PC-3 (cell line): ENCODE measurements at regions not wholly inside any gene's neighbourhood (a gene's known extent, or its start where the extent isn't known, plus 50 kb on each side); places are given as distances from the start of the nearest gene placed in this dataset.

ENCODE experiments used
- ATAC-seq: fragments of 200-7000 bp; cut with Tn5 transposase; 2 replicates; pipeline ENCODE4 v1.9.1; 2020; ENCODE audit warnings: mild to moderate bottlenecking, moderate library complexity
- BruUV-seq: library from RNA; stranded (reverse); fragments of 400-500 nt; replicated peaks from 2 replicates; lab custom pipeline; 2021; lab: Mats Ljungman, UMichigan
- CTCF ChIA-PET: fragments of 300-600 bp; sonication (Branson Sonifier 250); formaldehyde crosslinking; loops from one replicate; lab custom pipeline; 2022; ENCODE audit warnings: antibody characterized with exemption; lab: Charles Lee
- POLR2A ChIA-PET: fragments of 300-600 bp; sonication (Branson Sonifier 250); formaldehyde crosslinking; loops from one replicate; lab custom pipeline; 2022; ENCODE audit warnings: antibody characterized with exemption; ENCODE audit not compliant: unreplicated experiment; lab: Charles Lee
- DNase-seq: peaks from one replicate; pipeline ENCODE4 v3.0.0-alpha.2; 2015
- H2AFZ ChIP-seq: fragments of 300-600 bp; sonication (generic); 2 replicates; pipeline ENCODE4 v1.6.0; 2016; ENCODE audit warnings: antibody characterized with exemption, low read length
- H3F3A ChIP-seq: fragments of 300-600 bp; sonication (generic); one replicate; pipeline ENCODE4 v1.6.0; 2017; ENCODE audit warnings: antibody characterized with exemption, low read length, control low read depth, mild to moderate bottlenecking; ENCODE audit not compliant: unreplicated experiment
- H3K27ac ChIP-seq: fragments of 300-600 bp; sonication (generic); 2 replicates; pipeline ENCODE4 v1.5.1; 2016; ENCODE audit warnings: mild to moderate bottlenecking, low read length
- H3K27me3 ChIP-seq: fragments of 300-600 bp; sonication (generic); 2 replicates; pipeline ENCODE4 v1.6.1; 2016; ENCODE audit warnings: low read length, mixed read lengths
- H3K36me3 ChIP-seq: fragments of 300-600 bp; sonication (generic); 2 replicates; pipeline ENCODE4 v1.6.1; 2016; ENCODE audit warnings: low read depth, mixed run types, low read length, mixed read lengths
- H3K4me1 ChIP-seq: fragments of 300-600 bp; sonication (generic); 2 replicates; pipeline ENCODE4 v1.5.1; 2016; ENCODE audit warnings: low read length; ENCODE audit not compliant: insufficient read depth
- H3K4me2 ChIP-seq: fragments of 300-600 bp; sonication (generic); 2 replicates; pipeline ENCODE4 v1.6.0; 2016; ENCODE audit warnings: low read length
- H3K4me3 ChIP-seq: fragments of 300-600 bp; sonication (generic); 2 replicates; pipeline ENCODE4 v1.5.1; 2016; ENCODE audit warnings: mild to moderate bottlenecking, low read length, mixed read lengths
- H3K79me2 ChIP-seq: fragments of 300-600 bp; sonication (generic); 2 replicates; pipeline ENCODE4 v1.6.1; 2017; ENCODE audit warnings: low read length, mixed read lengths
- H3K9ac ChIP-seq: fragments of 300-600 bp; sonication (generic); 2 replicates; pipeline ENCODE4 v1.6.0; 2016; ENCODE audit warnings: mild to moderate bottlenecking, low read length
- H3K9me2 ChIP-seq: fragments of 300-600 bp; sonication (generic); replicated peaks from 2 replicates; pipeline ENCODE4 v1.6.1; 2016; ENCODE audit warnings: mixed run types, low read length, mixed read lengths
- H3K9me3 ChIP-seq: fragments of 300-600 bp; sonication (generic); 2 replicates; pipeline ENCODE4 v1.6.1; 2016; ENCODE audit warnings: low read length, mixed read lengths
- H4K20me1 ChIP-seq: fragments of 300-600 bp; sonication (generic); 2 replicates; pipeline ENCODE4 v1.6.1; 2016; ENCODE audit warnings: low read length, mixed read lengths
- EZH2 ChIP-seq: fragments of 300-600 bp; sonication (generic); IDR thresholded peaks from one replicate; pipeline ENCODE4 v1.6.1; 2017; ENCODE audit warnings: antibody characterized with exemption, mild to moderate bottlenecking, low read length; ENCODE audit not compliant: unreplicated experiment
- EZH2phosphoT487 ChIP-seq: fragments of 300-600 bp; sonication (generic); IDR thresholded peaks from 2 replicates; pipeline ENCODE4 v1.6.1; 2018; ENCODE audit warnings: mild to moderate bottlenecking, antibody characterized with exemption, low read length, borderline replicate concordance
- intact Hi-C: fragments of 100-400 bp; cut with micrococcal nuclease; formaldehyde crosslinking; loops from 2 replicates; pipeline ENCODE4 v1.9.0; 2023
- TF ChIP-seq, protein P1 (sequence below): fragments of 300-600 bp; sonication (generic); conservative IDR thresholded peaks from 2 replicates; pipeline ENCODE4 v1.5.1; 2017; ENCODE audit warnings: antibody characterized with exemption, low read depth, mild to moderate bottlenecking, low read length

DNA sequence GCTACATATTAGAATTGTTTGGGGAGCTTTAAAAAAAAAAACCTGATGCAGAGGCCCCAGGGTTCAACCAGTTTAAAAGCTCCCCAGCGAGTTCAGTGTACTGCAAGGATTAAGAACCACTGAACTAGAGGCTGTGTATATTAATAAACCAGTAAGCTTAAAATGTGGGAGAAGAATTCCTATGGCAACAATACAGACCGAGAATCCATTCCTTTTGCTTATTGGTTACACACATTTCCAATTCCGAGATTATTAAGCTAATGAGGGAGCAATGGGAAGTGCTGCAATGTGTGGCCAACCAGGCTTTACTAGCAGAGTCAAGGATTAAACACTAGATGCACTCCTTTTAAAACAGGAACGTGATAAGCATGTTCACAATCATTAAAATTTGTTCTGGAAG, 204.4 kb downstream of the TDRD15 start:
- DNase-seq, result no peak
- ChIA-PET POLR2A (no interaction called here), CTCF (no interaction called here)

GRCh38 chr2:21330786-21331391, 207.1 kb downstream of the TDRD15 start:
- POLR2A ChIA-PET, result no interaction called here
- H3K9me3 ChIP-seq, result no peaks in the 10 kb centered on the region
- H3K9ac ChIP-seq, result no peak overlapping the region
- no peaks in the 10 kb centered on the region for H3K9me2 ChIP-seq
- DNase-seq, result no peak
- CTCF ChIA-PET, result no interaction called here
- no peaks in the 10 kb centered on the region for H4K20me1 ChIP-seq
- no peak overlapping the region for H3K4me3 ChIP-seq
- no peaks in the 10 kb centered on the region for H3K79me2 ChIP-seq
- intact Hi-C loops, result no loop called here
- TF ChIP-seq EZH2phosphoT487 (no peak), EZH2 (no peak)
- TF ChIP-seq, protein P1, sequence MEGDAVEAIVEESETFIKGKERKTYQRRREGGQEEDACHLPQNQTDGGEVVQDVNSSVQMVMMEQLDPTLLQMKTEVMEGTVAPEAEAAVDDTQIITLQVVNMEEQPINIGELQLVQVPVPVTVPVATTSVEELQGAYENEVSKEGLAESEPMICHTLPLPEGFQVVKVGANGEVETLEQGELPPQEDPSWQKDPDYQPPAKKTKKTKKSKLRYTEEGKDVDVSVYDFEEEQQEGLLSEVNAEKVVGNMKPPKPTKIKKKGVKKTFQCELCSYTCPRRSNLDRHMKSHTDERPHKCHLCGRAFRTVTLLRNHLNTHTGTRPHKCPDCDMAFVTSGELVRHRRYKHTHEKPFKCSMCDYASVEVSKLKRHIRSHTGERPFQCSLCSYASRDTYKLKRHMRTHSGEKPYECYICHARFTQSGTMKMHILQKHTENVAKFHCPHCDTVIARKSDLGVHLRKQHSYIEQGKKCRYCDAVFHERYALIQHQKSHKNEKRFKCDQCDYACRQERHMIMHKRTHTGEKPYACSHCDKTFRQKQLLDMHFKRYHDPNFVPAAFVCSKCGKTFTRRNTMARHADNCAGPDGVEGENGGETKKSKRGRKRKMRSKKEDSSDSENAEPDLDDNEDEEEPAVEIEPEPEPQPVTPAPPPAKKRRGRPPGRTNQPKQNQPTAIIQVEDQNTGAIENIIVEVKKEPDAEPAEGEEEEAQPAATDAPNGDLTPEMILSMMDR, result no peak
- H3K4me2 ChIP-seq, result no peak overlapping the region
- BruUV-seq, result no TSS peak
- no peak overlapping the region for H2AFZ ChIP-seq
- H3K27ac ChIP-seq, result no peak overlapping the region
- no peaks in the 10 kb centered on the region for H3K4me1 ChIP-seq
- H3K27me3 ChIP-seq, result no peaks in the 10 kb centered on the region
- no peaks in the 10 kb centered on the region for H3K36me3 ChIP-seq
- H3F3A ChIP-seq, result no peaks in the 10 kb centered on the region
- no peak for ATAC-seq

More for the DNA sequence above, 204.4 kb downstream of the TDRD15 start:
- Histone ChIP-seq H3K9ac (no peak overlapping the region), H3K27me3 (no peaks in the 10 kb centered on the region), H3K4me2 (no peak overlapping the region), H3K4me1 (no peaks in the 10 kb centered on the region), H3K27ac (no peak overlapping the region), H4K20me1 (no peaks in the 10 kb centered on the region), H3K36me3 (no peaks in the 10 kb centered on the region), H3K9me3 (no peaks in the 10 kb centered on the region), H2AFZ (no peak overlapping the region), H3K4me3 (no peak overlapping the region), H3K79me2 (no peaks in the 10 kb centered on the region), H3F3A (no peaks in the 10 kb centered on the region), H3K9me2 (no peaks in the 10 kb centered on the region)
- intact Hi-C loops, result no loop called here
- BruUV-seq, result no TSS peak
- no peak for ATAC-seq
- TF ChIP-seq EZH2, result no peak
- TF ChIP-seq EZH2phosphoT487, result no peak
- TF ChIP-seq, protein P1, result no peak

DNA sequence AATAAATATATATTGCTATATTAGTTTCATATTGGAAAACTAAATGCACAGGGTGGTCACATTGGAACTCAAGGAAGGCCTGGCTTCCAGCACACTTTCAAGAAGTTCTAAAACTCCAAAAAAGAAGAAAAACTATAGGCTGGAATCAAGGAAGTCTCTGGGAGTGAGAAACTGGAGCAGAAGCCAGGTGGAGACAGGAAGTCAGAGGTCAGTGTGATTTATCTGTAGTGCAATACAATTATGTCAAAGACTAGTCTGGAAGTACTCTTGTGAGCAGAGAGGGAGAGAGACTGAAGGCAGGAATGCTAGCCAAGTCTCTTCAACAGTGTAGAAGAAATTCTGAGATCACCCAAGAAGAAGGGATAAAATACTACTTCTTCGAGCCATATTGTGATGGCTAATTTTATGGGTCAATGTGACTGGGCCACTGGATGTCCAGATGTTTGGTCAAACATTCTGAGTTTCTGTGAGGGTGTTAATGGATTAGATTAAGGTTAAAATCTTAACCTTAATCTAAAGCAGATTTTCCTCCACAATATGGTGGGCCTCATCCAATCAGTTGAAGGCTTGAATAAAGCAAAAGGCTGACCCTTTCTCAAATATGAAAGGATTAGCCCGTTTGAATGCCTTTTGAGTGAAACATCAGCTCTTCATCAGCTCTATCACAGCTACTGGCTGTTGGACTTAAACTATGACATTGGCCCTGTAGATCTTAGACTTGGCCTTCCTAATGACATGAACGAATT, 208.0 kb downstream of the TDRD15 start:
- intact Hi-C loops, result no loop called here
- DNase-seq (no peak), ATAC-seq (no peak)
- no peaks in the 10 kb centered on the region for H3K36me3 ChIP-seq
- CTCF ChIA-PET, result no interaction called here
- no TSS peak for BruUV-seq
- H3K79me2 ChIP-seq, result no peaks in the 10 kb centered on the region
- POLR2A ChIA-PET, result no interaction called here
- H2AFZ ChIP-seq, result no peak overlapping the region
- H3F3A ChIP-seq, result no peaks in the 10 kb centered on the region
- H3K9ac ChIP-seq, result no peak overlapping the region
- TF ChIP-seq EZH2, result no peak
- TF ChIP-seq EZH2phosphoT487, result no peak
- TF ChIP-seq, protein P1, result no peak
- H3K27ac ChIP-seq, result no peak overlapping the region
- no peaks in the 10 kb centered on the region for H3K9me2 ChIP-seq
- H4K20me1 ChIP-seq, result no peaks in the 10 kb centered on the region
- no peaks in the 10 kb centered on the region for H3K9me3 ChIP-seq
- no peaks in the 10 kb centered on the region for H3K27me3 ChIP-seq
- no peaks in the 10 kb centered on the region for H3K4me1 ChIP-seq
- no peak overlapping the region for H3K4me3 ChIP-seq
- no peak overlapping the region for H3K4me2 ChIP-seq
